NCI-H2227 (cell line): ENCODE measurements at regions not wholly inside any gene's neighbourhood (a gene's known extent, or its start where the extent isn't known, plus 50 kb on each side); places are given as distances from the start of the nearest gene placed in this dataset.

Experiments
- DNase-seq: peaks from one replicate; lab custom pipeline; 2025; ENCODE audit not compliant: unreplicated experiment; lab: John Stamatoyannopoulos, UW

- DNase-seq = no peak
Measured at GRCh38 chr2:103734911-103735310, 973.1 kb downstream of the TMEM182 start.

GRCh38 chr2:103738108-103738507, 976.3 kb downstream of the TMEM182 start:
- no peak for DNase-seq

- no peak for DNase-seq
Measured at GRCh38 chr2:103738606-103739005, 976.8 kb downstream of the TMEM182 start.

GRCh38 chr2:103739186-103739585, 977.4 kb downstream of the TMEM182 start:
- no peak for DNase-seq

- no peak for DNase-seq
Measured at GRCh38 chr2:103739921-103740320, 978.1 kb downstream of the TMEM182 start.

GRCh38 chr2:103740631-103741030, 978.8 kb downstream of the TMEM182 start:
- no peak for DNase-seq

- no peak for DNase-seq
Measured at GRCh38 chr2:103743195-103743594, 981.4 kb downstream of the TMEM182 start.

- no peak for DNase-seq
Measured at GRCh38 chr2:103754530-103754929, 992.7 kb downstream of the TMEM182 start.

GRCh38 chr2:103773884-103774283, 1012.1 kb downstream of the TMEM182 start:
- DNase-seq = no peak

- no peak for DNase-seq
Measured at GRCh38 chr2:103780088-103780702, 1018.4 kb downstream of the TMEM182 start.

- no peak for DNase-seq
Measured at GRCh38 chr2:103781313-103781712, 1019.5 kb downstream of the TMEM182 start.

- no peak for DNase-seq
Measured at GRCh38 chr2:103784261-103784660, 1022.4 kb downstream of the TMEM182 start.

- no peak for DNase-seq
Measured at GRCh38 chr2:103785432-103785831, 1023.6 kb downstream of the TMEM182 start.

GRCh38 chr2:103785956-103786355, 1024.1 kb downstream of the TMEM182 start:
- DNase-seq = no peak

GRCh38 chr2:103788389-103788788, 1026.6 kb downstream of the TMEM182 start:
- DNase-seq = no peak

GRCh38 chr2:103788951-103789350, 1027.1 kb downstream of the TMEM182 start:
- no peak for DNase-seq

GRCh38 chr2:103789381-103790095, 1027.7 kb downstream of the TMEM182 start:
- no peak for DNase-seq

- no peak for DNase-seq
Measured at GRCh38 chr2:103792042-103792441, 1030.2 kb downstream of the TMEM182 start.

GRCh38 chr2:103798291-103798690, 1036.5 kb downstream of the TMEM182 start:
- DNase-seq = no peak

GRCh38 chr2:103804013-103804412, 1042.2 kb downstream of the TMEM182 start:
- DNase-seq = no peak

GRCh38 chr2:103805746-103806145, 1043.9 kb downstream of the TMEM182 start:
- no peak for DNase-seq

- no peak for DNase-seq
Measured at GRCh38 chr2:103808814-103809213, 1045.1 kb upstream of the POU3F3 start.

- no peak for DNase-seq
Measured at GRCh38 chr2:103809415-103809814, 1044.5 kb upstream of the POU3F3 start.
